Adrenal gland (tissue), 9 donors: ENCODE measurements at regions not wholly inside any gene's neighbourhood (a gene's known extent, or its start where the extent isn't known, plus 50 kb on each side); places are given as distances from the start of the nearest gene placed in this dataset.

ENCODE experiments used
- DNase-seq, 7 donors: peaks; one replicate each; pipeline ENCODE4 v3.0.0-alpha.2; 2019 to 2020
- H3K27ac ChIP-seq, 5 donors: fragments of 200-600 bp; sonication (generic) in 4 of 5; 1 replicate in 3 of 5; 2 replicates in 2 of 5; pipeline versions ENCODE4 v1.5.1 to v1.8.0; 2016 to 2020; ENCODE audit warnings: mild to moderate bottlenecking in 1 of 5
- H3K27me3 ChIP-seq: fragments of 200-600 bp; 2 replicates; pipeline ENCODE4 v1.8.0; 2021
- H3K36me3 ChIP-seq, 2 donors: fragments of 200-600 bp; replicated peaks in 1 of 2; 1 replicate in 1 of 2; 2 replicates in 1 of 2; pipeline versions ENCODE4 v1.5.1 to v1.8.0; 2018 to 2022
- H3K4me1 ChIP-seq, 2 donors: fragments of 200-600 bp; replicated peaks in 1 of 2; 1 replicate in 1 of 2; 2 replicates in 1 of 2; pipeline versions ENCODE4 v1.5.1 to v1.8.0; 2018 to 2021
- H3K4me3 ChIP-seq, 4 donors: fragments of 200-600 bp; sonication (generic) in 3 of 4; one replicate each; pipeline ENCODE4 v1.5.1; 2016 to 2018
- H3K9me3 ChIP-seq, 3 donors: fragments of 200-600 bp; sonication (generic) in 1 of 3; replicated peaks in 1 of 3; 1 replicate in 2 of 3; 2 replicates in 1 of 3; pipeline versions ENCODE4 v1.5.1 to v1.8.0; 2016 to 2021
- POLR2A ChIP-seq, 2 donors: fragments of 450-650 bp; IDR thresholded peaks; one replicate each; pipeline ENCODE4 v1.6.1; 2017; ENCODE audit warnings: antibody characterized with exemption in 2 of 2, mild to moderate bottlenecking in 2 of 2, moderate library complexity in 1 of 2
- WGBS, 4 donors: extraction: QIAGEN DNeasy Blood & Tissue Kit in 2 of 4; methylation state at CpG; one replicate each; pipeline versions ENCODE4 v1.1.5 to v1.1.7; 2013 to 2017; 5-methylcytosine and 5-hydroxymethylcytosine counted together
- intact Hi-C, 2 donors: fragments of 100-400 bp; cut with DNase I; formaldehyde crosslinking; loops; one replicate each; pipeline versions ENCODE4 v1.14.1 to v1.15.0; 2022 to 2023
- TF ChIP-seq, protein P1 (sequence below), 6 experiments: fragments of 450-650 bp in 4 of 6; fragments of 200-600 bp in 2 of 6; sonication (generic) in 1 of 6; IDR thresholded peaks; 1 replicate in 5 of 6; 2 replicates in 1 of 6; pipeline versions ENCODE4 v1.5.1 to v1.8.0; 2016 to 2021; ENCODE audit warnings: antibody characterized with exemption in 6 of 6, mild to moderate bottlenecking in 2 of 6, moderate library complexity in 1 of 6
- donor health status: healthy with polysubstance abuse.
- donor health status: Bipolar disorder and iron deficiency.
- donor health status: DM: yes; HTN: yes; CAD: no.
- donor health status: DM: no; HTN: no; CAD: no.
- donor health status: DM: no; HTN: no; CAD: no.

DNA sequence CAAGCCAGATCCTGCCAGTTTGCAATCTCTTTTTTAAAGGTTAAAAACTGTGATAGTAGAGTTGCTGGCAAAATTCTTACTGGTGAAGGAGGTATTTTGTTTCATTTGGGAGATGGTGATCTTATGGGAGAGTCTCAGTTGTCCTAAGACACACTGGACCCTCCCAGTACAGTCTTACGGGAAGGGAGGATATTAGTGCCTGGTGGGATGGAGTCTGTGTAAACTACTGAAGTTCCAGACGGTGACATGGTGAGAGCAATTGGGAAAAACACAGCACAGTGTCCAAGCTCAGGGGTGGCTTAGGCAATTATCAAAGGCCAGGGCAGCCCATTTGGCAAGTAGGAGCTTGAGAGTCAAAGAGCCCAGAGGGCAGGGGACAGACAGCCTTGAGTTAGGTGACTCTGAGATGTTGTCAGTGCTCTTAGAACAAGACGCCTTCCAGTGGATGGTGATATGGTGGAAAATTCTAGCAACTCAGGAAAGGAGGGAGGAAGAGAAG is 143.7 kb upstream of the CCDC68 start:
- intact Hi-C loops = loop anchor here in 1 of 2 donors (10.0 kb wide), 1 partner anchor 112 kb away; no protein-coding TSS in a partner anchor
- H3K27me3 ChIP-seq = no peaks in the 10 kb centered on the region
- WGBS, 4 donors = 83 to 94% (median 89%) methylated on average over 3 of the region's 3 CpGs
- TF ChIP-seq, protein P1, sequence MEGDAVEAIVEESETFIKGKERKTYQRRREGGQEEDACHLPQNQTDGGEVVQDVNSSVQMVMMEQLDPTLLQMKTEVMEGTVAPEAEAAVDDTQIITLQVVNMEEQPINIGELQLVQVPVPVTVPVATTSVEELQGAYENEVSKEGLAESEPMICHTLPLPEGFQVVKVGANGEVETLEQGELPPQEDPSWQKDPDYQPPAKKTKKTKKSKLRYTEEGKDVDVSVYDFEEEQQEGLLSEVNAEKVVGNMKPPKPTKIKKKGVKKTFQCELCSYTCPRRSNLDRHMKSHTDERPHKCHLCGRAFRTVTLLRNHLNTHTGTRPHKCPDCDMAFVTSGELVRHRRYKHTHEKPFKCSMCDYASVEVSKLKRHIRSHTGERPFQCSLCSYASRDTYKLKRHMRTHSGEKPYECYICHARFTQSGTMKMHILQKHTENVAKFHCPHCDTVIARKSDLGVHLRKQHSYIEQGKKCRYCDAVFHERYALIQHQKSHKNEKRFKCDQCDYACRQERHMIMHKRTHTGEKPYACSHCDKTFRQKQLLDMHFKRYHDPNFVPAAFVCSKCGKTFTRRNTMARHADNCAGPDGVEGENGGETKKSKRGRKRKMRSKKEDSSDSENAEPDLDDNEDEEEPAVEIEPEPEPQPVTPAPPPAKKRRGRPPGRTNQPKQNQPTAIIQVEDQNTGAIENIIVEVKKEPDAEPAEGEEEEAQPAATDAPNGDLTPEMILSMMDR (IDR thresholded peaks at IDR 0.05) = no peak
- TF ChIP-seq POLR2A (IDR thresholded peaks at IDR 0.05) = no peak
- no peak for DNase-seq
- no peaks in the 10 kb centered on the region for H3K9me3 ChIP-seq
- H3K27ac ChIP-seq = no peak overlapping the region
- H3K4me1 ChIP-seq = no peaks in the 10 kb centered on the region
- no peak overlapping the region for H3K4me3 ChIP-seq
- H3K36me3 ChIP-seq = no peaks in the 10 kb centered on the region

GRCh38 chr18:55102501-55102900 is 143.2 kb upstream of the CCDC68 start:
- DNase-seq = no peak
- intact Hi-C loops = loop anchor here in 1 of 2 donors (10.0 kb wide), 1 partner anchor 112 kb away; no protein-coding TSS in a partner anchor
- Histone ChIP-seq H3K27ac (no peak overlapping the region), H3K9me3 (no peaks in the 10 kb centered on the region), H3K36me3 (no peaks in the 10 kb centered on the region), H3K27me3 (no peaks in the 10 kb centered on the region), H3K4me1 (peaks cover 0 to 4% of the 10 kb centered on the region in 2 donors), H3K4me3 (no peak overlapping the region)
- TF ChIP-seq, protein P1 (IDR thresholded peaks at IDR 0.05) = no peak
- no peak for TF ChIP-seq POLR2A (IDR thresholded peaks at IDR 0.05)
- WGBS, 4 donors = 55 to 74% (median 67%) methylated on average over 3 of the region's 3 CpGs

- WGBS, 4 donors = 91 to 99% (median 97%) methylated on average over 2 of the region's 2 CpGs
- H3K4me3 ChIP-seq = no peak overlapping the region
Measured at GRCh38 chr18:55101458-55101824, 142.2 kb upstream of the CCDC68 start.

GRCh38 chr18:55100817-55101457 is 141.7 kb upstream of the CCDC68 start:
- no peak overlapping the region for H3K27ac ChIP-seq
- H3K36me3 ChIP-seq = no peaks in the 10 kb centered on the region
- H3K9me3 ChIP-seq = no peaks in the 10 kb centered on the region
- H3K4me3 ChIP-seq = no peak overlapping the region
- no peak for TF ChIP-seq POLR2A (IDR thresholded peaks at IDR 0.05)
- TF ChIP-seq, protein P1 (IDR thresholded peaks at IDR 0.05) = no peak
- no peaks in the 10 kb centered on the region for H3K27me3 ChIP-seq
- DNase-seq = no peak
- WGBS, 4 donors = 38 to 60% (median 52%) methylated on average over 3 of the region's 3 CpGs
- H3K4me1 ChIP-seq = peaks cover 0 to 4% of the 10 kb centered on the region in 2 donors
- intact Hi-C loops = loop anchor here in 1 of 2 donors (10.0 kb wide), 1 partner anchor 114 kb away; no protein-coding TSS in a partner anchor

More at GRCh38 chr18:55101458-55101824, 142.2 kb upstream of the CCDC68 start:
- TF ChIP-seq, protein P1 (IDR thresholded peaks at IDR 0.05) = no peak
- no peak for TF ChIP-seq POLR2A (IDR thresholded peaks at IDR 0.05)
- intact Hi-C loops = loop anchor here in 1 of 2 donors (10.0 kb wide), 1 partner anchor 113 kb away; no protein-coding TSS in a partner anchor
- no peaks in the 10 kb centered on the region for H3K36me3 ChIP-seq
- DNase-seq = no peak
- no peak overlapping the region for H3K27ac ChIP-seq
- H3K4me1 ChIP-seq = peaks cover 0 to 4% of the 10 kb centered on the region in 2 donors
- H3K9me3 ChIP-seq = no peaks in the 10 kb centered on the region
- H3K27me3 ChIP-seq = no peaks in the 10 kb centered on the region
